Activated CD4-positive, alpha-beta T cell treated with anti-CD3 and anti-CD28 coated beads for 36 hours (primary cell): ENCODE measurements at regions not wholly inside any gene's neighbourhood (a gene's known extent, or its start where the extent isn't known, plus 50 kb on each side); places are given as distances from the start of the nearest gene placed in this dataset.

ENCODE experiments used
- ATAC-seq: fragments of 200-7000 bp; cut with Tn5 transposase; one replicate; pipeline ENCODE4 v1.10.0; 2021; ENCODE audit warnings: mild to moderate bottlenecking, moderate library complexity
- CTCF ChIA-PET: fragments of 350-600 bp; sonication (Branson Sonifier 250); formaldehyde crosslinking; loops from one replicate; lab custom pipeline; 2021; ENCODE audit warnings: antibody characterized with exemption; lab: Charles Lee
- POLR2A ChIA-PET: fragments of 350-600 bp; sonication (Branson Sonifier 250); formaldehyde crosslinking; loops from one replicate; lab custom pipeline; 2021; ENCODE audit warnings: antibody characterized with exemption, inconsistent platforms; lab: Charles Lee
- DNase-seq: peaks from one replicate; pipeline ENCODE4 v3.0.0-alpha.2; 2020
- H3K27ac Mint-ChIP-seq: one replicate; pipeline ENCODE4 v1.8.0; 2021; ENCODE audit warnings: mixed read lengths
- H3K27me3 Mint-ChIP-seq: one replicate; pipeline ENCODE4 v1.8.0; 2021; ENCODE audit warnings: mixed read lengths
- H3K36me3 Mint-ChIP-seq: one replicate; pipeline ENCODE4 v1.8.0; 2021; ENCODE audit warnings: low read depth, mixed read lengths
- H3K4me1 Mint-ChIP-seq: one replicate; pipeline ENCODE4 v1.8.0; 2021; ENCODE audit warnings: mixed read lengths
- H3K4me3 Mint-ChIP-seq: one replicate; pipeline ENCODE4 v1.8.0; 2021; ENCODE audit warnings: mild to moderate bottlenecking, moderate library complexity, mixed read lengths
- H3K9me3 Mint-ChIP-seq: one replicate; pipeline ENCODE4 v1.8.0; 2021; ENCODE audit warnings: low read depth, mixed read lengths
- intact Hi-C, 2 experiments: fragments of 100-400 bp; cut with DNase I in 1 of 2; cut with micrococcal nuclease in 1 of 2; formaldehyde crosslinking; loops; one replicate each; pipeline versions ENCODE4 v1.14.2 to v1.15.1; 2022 to 2024; cut with DNase I, micrococcal nuclease

GRCh38 chr4:14064984-14065383, 437.5 kb upstream of the BOD1L1 start:
- DNase-seq (no peak), ATAC-seq (no peak)
- H3K27me3 Mint-ChIP-seq, result peaks cover 2% of the 10 kb centered on the region
- intact Hi-C loops, result no loop called here
- H3K9me3 Mint-ChIP-seq, result no peaks in the 10 kb centered on the region
- ChIA-PET CTCF (no interaction called here), POLR2A (no interaction called here)
- H3K4me3 Mint-ChIP-seq, result no peak overlapping the region
- H3K27ac Mint-ChIP-seq, result no peak overlapping the region
- no peaks in the 10 kb centered on the region for H3K4me1 Mint-ChIP-seq
- no peaks in the 10 kb centered on the region for H3K36me3 Mint-ChIP-seq

- ChIA-PET POLR2A (no interaction called here), CTCF (no interaction called here)
- H3K27ac Mint-ChIP-seq, result no peak overlapping the region
- no peak for ATAC-seq
- no peaks in the 10 kb centered on the region for H3K9me3 Mint-ChIP-seq
- no peaks in the 10 kb centered on the region for H3K36me3 Mint-ChIP-seq
- H3K4me3 Mint-ChIP-seq, result no peak overlapping the region
- no peak for DNase-seq
- peaks cover 2% of the 10 kb centered on the region for H3K27me3 Mint-ChIP-seq
- no peaks in the 10 kb centered on the region for H3K4me1 Mint-ChIP-seq
- intact Hi-C loops, result no loop called here
Measured at GRCh38 chr4:14065406-14065805, 437.9 kb upstream of the BOD1L1 start.

- no peak for ATAC-seq
- H3K36me3 Mint-ChIP-seq, result no peaks in the 10 kb centered on the region
- H3K4me1 Mint-ChIP-seq, result no peaks in the 10 kb centered on the region
- peaks cover 5% of the 10 kb centered on the region for H3K9me3 Mint-ChIP-seq
- intact Hi-C loops, result no loop called here
- no peak overlapping the region for H3K27ac Mint-ChIP-seq
- ChIA-PET CTCF (no interaction called here), POLR2A (no interaction called here)
- peaks cover 2% of the 10 kb centered on the region for H3K27me3 Mint-ChIP-seq
- no peak overlapping the region for H3K4me3 Mint-ChIP-seq
- no peak for DNase-seq
Measured at GRCh38 chr4:14066979-14067378, 439.5 kb upstream of the BOD1L1 start.

DNA sequence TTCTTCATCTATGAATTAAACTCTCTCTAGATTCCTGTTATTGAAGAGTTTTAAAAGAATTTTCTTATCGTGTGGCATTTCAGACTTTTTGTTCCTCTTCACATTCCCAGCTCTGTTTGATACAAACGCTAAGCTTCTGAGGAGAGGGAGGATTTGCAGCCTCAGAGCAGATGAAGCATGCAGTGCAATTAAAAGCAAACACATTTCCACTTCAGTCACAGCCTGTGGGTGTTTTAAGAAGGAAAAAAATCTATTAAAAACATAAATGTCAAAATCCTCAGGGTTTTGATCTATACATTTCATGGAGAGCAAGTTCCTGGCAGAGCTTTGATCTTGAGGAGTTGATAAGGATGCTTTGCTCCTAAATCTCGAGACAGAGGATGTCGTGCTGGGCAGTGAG, 442.4 kb upstream of the BOD1L1 start:
- Mint-ChIP-seq H3K27ac (no peak overlapping the region), H3K27me3 (peaks cover 2% of the 10 kb centered on the region), H3K9me3 (peaks cover 22% of the 10 kb centered on the region), H3K36me3 (no peaks in the 10 kb centered on the region), H3K4me1 (no peaks in the 10 kb centered on the region), H3K4me3 (no peak overlapping the region)
- POLR2A ChIA-PET, result no interaction called here
- intact Hi-C loops, result no loop called here
- ATAC-seq, result no peak
- no peak for DNase-seq
- CTCF ChIA-PET, result no interaction called here

- ChIA-PET POLR2A (no interaction called here), CTCF (no interaction called here)
- H3K27me3 Mint-ChIP-seq, result peaks cover 2% of the 10 kb centered on the region
- DNase-seq (no peak), ATAC-seq (no peak)
- intact Hi-C loops, result no loop called here
- H3K36me3 Mint-ChIP-seq, result no peaks in the 10 kb centered on the region
- no peak overlapping the region for H3K27ac Mint-ChIP-seq
- no peak overlapping the region for H3K4me3 Mint-ChIP-seq
- H3K9me3 Mint-ChIP-seq, result peaks cover 22% of the 10 kb centered on the region
- no peaks in the 10 kb centered on the region for H3K4me1 Mint-ChIP-seq
Measured at GRCh38 chr4:14070289-14070880, 442.9 kb upstream of the BOD1L1 start.

DNA sequence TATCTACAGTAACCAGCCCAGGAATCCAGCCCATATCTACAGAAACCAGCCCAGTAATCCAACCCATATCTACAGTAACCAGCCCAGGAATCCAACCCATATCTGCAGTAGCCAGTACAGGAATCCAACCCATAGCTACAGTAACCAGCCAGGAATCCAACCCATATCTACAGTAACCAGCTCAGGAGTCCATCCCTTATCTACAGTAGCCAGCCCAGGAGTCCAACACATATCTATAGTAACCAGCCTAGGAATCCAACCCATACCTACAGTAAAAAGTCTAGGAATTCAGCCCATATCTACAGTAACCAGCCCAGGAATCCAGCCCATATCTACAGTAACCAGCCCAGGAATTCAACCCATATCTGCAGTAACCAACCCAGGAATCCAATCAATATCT, 445.0 kb upstream of the BOD1L1 start:
- CTCF ChIA-PET, result interaction anchor here (0.6 to 1.2 kb wide), 2 partner anchors 23 to 268 kb away, joined by 3 to 4 read pairs; no protein-coding TSS in a partner anchor
- intact Hi-C loops, result no loop called here
- no peak overlapping the region for H3K27ac Mint-ChIP-seq

DNA sequence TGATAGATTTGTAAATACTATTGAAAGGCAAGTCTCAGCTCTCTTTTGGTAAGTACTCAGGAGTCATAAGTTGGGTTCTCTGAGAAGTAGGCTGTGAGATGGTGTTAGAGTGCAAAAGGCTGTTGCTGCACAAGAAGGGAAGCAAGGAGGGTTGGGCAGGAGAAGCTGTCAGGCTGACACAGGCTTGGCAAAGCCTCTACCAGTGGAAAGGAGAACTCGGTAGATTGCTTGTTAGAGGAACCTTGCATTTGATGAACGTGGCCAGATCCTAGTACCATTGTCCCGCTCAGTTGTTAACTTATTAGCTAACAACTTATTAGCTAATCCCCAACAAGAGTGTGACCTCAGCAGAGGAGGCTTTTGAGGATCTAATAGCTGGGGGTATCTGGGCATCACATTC, 449.3 kb upstream of the BOD1L1 start:
- no peaks in the 10 kb centered on the region for H3K27me3 Mint-ChIP-seq
- peaks cover 20% of the 10 kb centered on the region for H3K9me3 Mint-ChIP-seq
- POLR2A ChIA-PET, result interaction anchor here (1.1 kb wide), 1 partner anchor 19 kb away, joined by 3 read pairs; no protein-coding TSS in a partner anchor
- ATAC-seq (no peak), DNase-seq (no peak)
- intact Hi-C loops, result no loop called here
- H3K4me1 Mint-ChIP-seq, result no peaks in the 10 kb centered on the region
- CTCF ChIA-PET, result no interaction called here
- H3K4me3 Mint-ChIP-seq, result no peak overlapping the region
- no peaks in the 10 kb centered on the region for H3K36me3 Mint-ChIP-seq
- no peak overlapping the region for H3K27ac Mint-ChIP-seq

More for the DNA sequence above, 445.0 kb upstream of the BOD1L1 start:
- Mint-ChIP-seq H3K4me1 (no peaks in the 10 kb centered on the region), H3K4me3 (no peak overlapping the region), H3K27me3 (peaks cover 2% of the 10 kb centered on the region), H3K36me3 (no peaks in the 10 kb centered on the region), H3K9me3 (peaks cover 22% of the 10 kb centered on the region)
- ATAC-seq (no peak), DNase-seq (no peak)
- POLR2A ChIA-PET, result no interaction called here

GRCh38 chr4:14078326-14078725, 450.8 kb upstream of the BOD1L1 start:
- DNase-seq (no peak), ATAC-seq (no peak)
- Mint-ChIP-seq H3K4me1 (no peaks in the 10 kb centered on the region), H3K27me3 (no peaks in the 10 kb centered on the region), H3K4me3 (no peak overlapping the region), H3K9me3 (peaks cover 4% of the 10 kb centered on the region), H3K36me3 (no peaks in the 10 kb centered on the region), H3K27ac (no peak overlapping the region)
- intact Hi-C loops, result no loop called here
- ChIA-PET POLR2A (no interaction called here), CTCF (no interaction called here)

GRCh38 chr4:14079601-14080000, 452.1 kb upstream of the BOD1L1 start:
- POLR2A ChIA-PET, result no interaction called here
- no peaks in the 10 kb centered on the region for H3K9me3 Mint-ChIP-seq

GRCh38 chr4:14083150-14083549, 455.6 kb upstream of the BOD1L1 start:
- Mint-ChIP-seq H3K27ac (no peak overlapping the region), H3K36me3 (no peaks in the 10 kb centered on the region), H3K27me3 (no peaks in the 10 kb centered on the region), H3K4me1 (no peaks in the 10 kb centered on the region), H3K9me3 (peaks cover 3% of the 10 kb centered on the region), H3K4me3 (no peak overlapping the region)
- POLR2A ChIA-PET, result no interaction called here
- intact Hi-C loops, result no loop called here
- ATAC-seq (no peak), DNase-seq (no peak)
- CTCF ChIA-PET, result no interaction called here

More at GRCh38 chr4:14079601-14080000, 452.1 kb upstream of the BOD1L1 start:
- H3K27ac Mint-ChIP-seq, result no peak overlapping the region
- ATAC-seq, result peak; percentile 77
- no peak for DNase-seq
- H3K4me1 Mint-ChIP-seq, result no peaks in the 10 kb centered on the region
- no peak overlapping the region for H3K4me3 Mint-ChIP-seq
- CTCF ChIA-PET, result interaction anchor here (0.7 kb wide), 1 partner anchor 176 kb away, joined by 3 read pairs; no protein-coding TSS in a partner anchor
- H3K36me3 Mint-ChIP-seq, result no peaks in the 10 kb centered on the region
- no peaks in the 10 kb centered on the region for H3K27me3 Mint-ChIP-seq
- intact Hi-C loops, result no loop called here

- intact Hi-C loops, result no loop called here
- ATAC-seq, result no peak
- Mint-ChIP-seq H3K4me1 (no peaks in the 10 kb centered on the region), H3K27ac (no peak overlapping the region), H3K9me3 (peaks cover 3% of the 10 kb centered on the region), H3K36me3 (no peaks in the 10 kb centered on the region), H3K27me3 (no peaks in the 10 kb centered on the region), H3K4me3 (no peak overlapping the region)
- ChIA-PET CTCF (no interaction called here), POLR2A (no interaction called here)
- no peak for DNase-seq
Measured at GRCh38 chr4:14084598-14084997, 457.1 kb upstream of the BOD1L1 start.

DNA sequence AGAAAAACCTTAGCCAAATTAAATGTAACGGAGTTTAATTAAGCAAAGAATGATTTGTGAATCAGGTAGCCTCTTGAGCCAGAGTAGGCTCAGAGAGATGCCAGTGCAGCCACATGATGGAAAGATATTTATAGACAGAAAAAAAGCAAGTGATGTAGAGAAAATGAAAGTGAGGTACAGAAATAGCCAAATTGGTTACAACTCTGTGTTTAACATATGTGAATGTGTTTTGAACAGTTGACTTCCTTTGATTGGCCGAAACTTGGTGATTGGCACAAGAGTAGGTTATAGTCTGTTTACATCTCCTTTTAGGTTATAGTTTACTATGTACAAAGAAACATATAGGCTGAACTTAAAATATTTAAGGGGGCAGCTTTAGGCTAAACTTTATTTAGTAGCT, 459.9 kb upstream of the BOD1L1 start:
- Mint-ChIP-seq H3K4me3 (no peak overlapping the region), H3K36me3 (no peaks in the 10 kb centered on the region), H3K9me3 (peaks cover 3% of the 10 kb centered on the region), H3K27ac (no peak overlapping the region), H3K4me1 (no peaks in the 10 kb centered on the region), H3K27me3 (peaks cover 2% of the 10 kb centered on the region)
- intact Hi-C loops, result no loop called here
- CTCF ChIA-PET, result no interaction called here
- POLR2A ChIA-PET, result no interaction called here
- ATAC-seq, result no peak
- DNase-seq, result no peak
